HEK293 (cell line): ENCODE measurements at regions not wholly inside any gene's neighbourhood (a gene's known extent, or its start where the extent isn't known, plus 50 kb on each side); places are given as distances from the start of the nearest gene placed in this dataset.

Experiments used
- CTCF ChIA-PET: fragments of 350-600 bp; formaldehyde crosslinking; extraction: SDS; loops from one replicate; lab custom pipeline; 2021; ENCODE audit warnings: antibody characterized with exemption; lab: Yijun Ruan, JAX
- POLR2A ChIA-PET: fragments of 300-600 bp; formaldehyde crosslinking; extraction: SDS; loops from one replicate; lab custom pipeline; 2020; ENCODE audit warnings: antibody characterized with exemption, inconsistent platforms; lab: Yijun Ruan, JAX
- H3K27ac ChIP-seq: fragments of 200-500 bp; sonication (Bioruptor generic); 2 replicates; pipeline ENCODE4 v1.5.1; 2014; ENCODE audit warnings: low read depth, low read length, control low read depth, inconsistent platforms; ENCODE audit errors: extremely low read depth
- H3K36me3 ChIP-seq, 2 experiments: fragments of 200-500 bp in 1 of 2; sonication (Bioruptor generic) in 1 of 2; 1 replicate in 1 of 2; 2 replicates in 1 of 2; pipeline ENCODE4 v1.5.1; 2014 to 2017; ENCODE audit warnings: inconsistent platforms in 2 of 2, low read length in 2 of 2; ENCODE audit not compliant: control insufficient read depth in 2 of 2, insufficient read depth in 1 of 2
- H3K4me1 ChIP-seq: fragments of 200-500 bp; sonication (Bioruptor generic); 2 replicates; pipeline ENCODE4 v1.5.1; 2014; ENCODE audit warnings: mild to moderate bottlenecking, low read length, inconsistent platforms; ENCODE audit not compliant: control insufficient read depth, insufficient read depth
- H3K4me3 ChIP-seq: 2 replicates; pipeline ENCODE4 v1.5.1; 2011; ENCODE audit warnings: low read depth, mild to moderate bottlenecking, control low read depth, low read length, moderate library complexity
- H3K9me3 ChIP-seq: fragments of 200-500 bp; sonication (Bioruptor generic); 2 replicates; pipeline ENCODE4 v1.5.1; 2014; ENCODE audit warnings: low read depth, low read length, inconsistent platforms; ENCODE audit not compliant: control insufficient read depth, insufficient read depth
- ATF2 ChIP-seq: fragments of 450-650 bp; formaldehyde crosslinking; IDR thresholded peaks from 2 replicates; pipeline ENCODE4 v1.5.1; 2016; ENCODE audit warnings: missing biosample characterization, missing genetic modification characterization, low read depth
- BCL11A ChIP-seq: fragments of 450-650 bp; formaldehyde crosslinking; IDR thresholded peaks from 2 replicates; pipeline ENCODE4 v1.5.1; 2016; ENCODE audit warnings: low read depth, missing biosample characterization, missing genetic modification characterization
- BCL6B ChIP-seq: fragments of 450-650 bp; formaldehyde crosslinking; IDR thresholded peaks from 2 replicates; pipeline ENCODE4 v1.5.1; 2017; ENCODE audit warnings: missing biosample characterization, missing genetic modification characterization
- CTCF ChIP-seq: fragments of 450-650 bp; formaldehyde crosslinking; IDR thresholded peaks from 2 replicates; pipeline ENCODE4 v1.5.1; 2016; ENCODE audit warnings: missing biosample characterization, missing genetic modification characterization
- EGR2 ChIP-seq: fragments of 450-650 bp; formaldehyde crosslinking; IDR thresholded peaks from 2 replicates; pipeline ENCODE4 v1.5.1; 2016; ENCODE audit warnings: low read depth, missing biosample characterization, missing genetic modification characterization
- GLI2 ChIP-seq: fragments of 450-650 bp; formaldehyde crosslinking; IDR thresholded peaks from 2 replicates; pipeline ENCODE4; 2017; ENCODE audit warnings: missing biosample characterization, missing genetic modification characterization, low read depth, borderline replicate concordance
- HOXC10 ChIP-seq: sonication (generic); formaldehyde crosslinking; IDR thresholded peaks from 2 replicates; pipeline ENCODE4 v1.8.1; 2023; ENCODE audit warnings: mild to moderate bottlenecking, missing genetic modification reagents
- KLF1 ChIP-seq: fragments of 450-650 bp; formaldehyde crosslinking; IDR thresholded peaks from 2 replicates; pipeline ENCODE4 v1.5.1; 2016; ENCODE audit warnings: missing biosample characterization, missing genetic modification characterization
- KLF16 ChIP-seq: fragments of 450-650 bp; formaldehyde crosslinking; IDR thresholded peaks from 2 replicates; pipeline ENCODE4 v1.5.1; 2017; ENCODE audit warnings: missing biosample characterization, missing genetic modification characterization
- REPIN1 ChIP-seq: fragments of 450-650 bp; formaldehyde crosslinking; IDR thresholded peaks from 2 replicates; pipeline ENCODE4 v1.5.1; 2017; ENCODE audit warnings: missing biosample characterization, missing genetic modification characterization, low read depth
- SCRT2 ChIP-seq: fragments of 450-650 bp; formaldehyde crosslinking; IDR thresholded peaks from 2 replicates; pipeline ENCODE4 v1.5.1; 2016; ENCODE audit warnings: missing biosample characterization, missing genetic modification characterization
- ZBTB10 ChIP-seq: fragments of 450-650 bp; formaldehyde crosslinking; IDR thresholded peaks from 2 replicates; pipeline ENCODE4 v1.5.1; 2016; ENCODE audit warnings: missing biosample characterization, missing genetic modification characterization
- ZBTB26 ChIP-seq: fragments of 450-650 bp; formaldehyde crosslinking; optimal IDR thresholded peaks from 2 replicates; pipeline ENCODE3; 2016; ENCODE audit warnings: missing biosample characterization, mild to moderate bottlenecking, missing genetic modification characterization
- ZFP37 ChIP-seq: fragments of 450-650 bp; formaldehyde crosslinking; IDR thresholded peaks from 2 replicates; pipeline ENCODE4 v1.5.1; 2016; ENCODE audit warnings: missing biosample characterization, missing genetic modification characterization
- ZFP41 ChIP-seq: fragments of 450-650 bp; formaldehyde crosslinking; IDR thresholded peaks from 2 replicates; pipeline ENCODE4 v1.5.1; 2016; ENCODE audit warnings: missing biosample characterization, missing genetic modification characterization, borderline replicate concordance
- ZNF157 ChIP-seq: fragments of 450-650 bp; formaldehyde crosslinking; IDR thresholded peaks from 2 replicates; pipeline ENCODE4 v1.5.1; 2016; ENCODE audit warnings: missing biosample characterization, missing genetic modification characterization
- ZNF169 ChIP-seq: fragments of 450-650 bp; formaldehyde crosslinking; IDR thresholded peaks from 2 replicates; pipeline ENCODE4 v1.5.1; 2016; ENCODE audit warnings: missing biosample characterization, missing genetic modification characterization
- ZNF248 ChIP-seq: fragments of 450-650 bp; formaldehyde crosslinking; IDR thresholded peaks from 2 replicates; pipeline ENCODE4 v1.5.1; 2017; ENCODE audit warnings: missing biosample characterization, missing genetic modification characterization
- ZNF311 ChIP-seq: fragments of 450-650 bp; formaldehyde crosslinking; IDR thresholded peaks from 2 replicates; pipeline ENCODE4 v1.5.1; 2017; ENCODE audit warnings: missing biosample characterization, missing genetic modification characterization, borderline replicate concordance
- ZNF341 ChIP-seq: fragments of 450-650 bp; formaldehyde crosslinking; IDR thresholded peaks from 2 replicates; pipeline ENCODE4; 2016; ENCODE audit warnings: low read depth, missing biosample characterization, missing genetic modification characterization
- ZNF501 ChIP-seq: fragments of 450-650 bp; formaldehyde crosslinking; IDR thresholded peaks from 2 replicates; pipeline ENCODE4 v1.5.1; 2016; ENCODE audit warnings: missing biosample characterization, missing genetic modification characterization
- ZNF580 ChIP-seq: fragments of 450-650 bp; formaldehyde crosslinking; IDR thresholded peaks from 2 replicates; pipeline ENCODE4 v1.5.1; 2016; ENCODE audit warnings: missing biosample characterization, missing genetic modification characterization
- ZNF585B ChIP-seq: fragments of 450-650 bp; formaldehyde crosslinking; IDR thresholded peaks from 2 replicates; pipeline ENCODE4 v1.5.1; 2016; ENCODE audit warnings: missing biosample characterization, missing genetic modification characterization
- ZNF623 ChIP-seq: fragments of 450-650 bp; formaldehyde crosslinking; IDR thresholded peaks from 2 replicates; pipeline ENCODE4 v1.5.1; 2016; ENCODE audit warnings: missing biosample characterization, missing genetic modification characterization
- ZNF654 ChIP-seq: fragments of 450-650 bp; formaldehyde crosslinking; IDR thresholded peaks from 2 replicates; pipeline ENCODE4 v1.5.1; 2016; ENCODE audit warnings: low read depth, missing biosample characterization, missing genetic modification characterization
- ZNF792 ChIP-seq: fragments of 450-650 bp; formaldehyde crosslinking; IDR thresholded peaks from 2 replicates; pipeline ENCODE4 v1.5.1; 2016; ENCODE audit warnings: missing biosample characterization, missing genetic modification characterization

- Histone ChIP-seq H3K36me3 (no peaks in the 10 kb centered on the region), H3K27ac (no peak overlapping the region), H3K9me3 (no peaks in the 10 kb centered on the region), H3K4me3 (no peak overlapping the region), H3K4me1 (no peaks in the 10 kb centered on the region)
- no peak for TF ChIP-seq KLF1 (tag by site-specific recombination)
- no peak for TF ChIP-seq HOXC10
- TF ChIP-seq BCL11A = no peak
- TF ChIP-seq ZNF623 (tag by site-specific recombination) = peak; percentile 99
- TF ChIP-seq ZNF654 = no peak
- 0 out of 2 replicates have a peak, but pooled peaks have one; percentile 16 for TF ChIP-seq EGR2
- peak; percentile 30; the same call in 1 of the 2 replicates for TF ChIP-seq CTCF (tag by site-specific recombination)
- no peak for TF ChIP-seq ATF2 (tag by site-specific recombination)
- peak; percentile 79; the same call in 1 of the 2 replicates for TF ChIP-seq ZNF580 (tag by site-specific recombination)
- no peak for TF ChIP-seq GLI2 (tag by site-specific recombination)
- no peak for TF ChIP-seq ZNF157 (tag by site-specific recombination)
- TF ChIP-seq REPIN1 = no peak
- CTCF ChIA-PET = interaction anchor here (0.6 to 3.7 kb wide), 11 partner anchors 8 to 183 kb away, joined by 3 to 20 read pairs (median 3); partner anchors contain the start of gene VEGFA
- POLR2A ChIA-PET = interaction anchor here (0.5 kb wide), 1 partner anchor 609 kb away, joined by 3 read pairs; no protein-coding TSS in a partner anchor
Observed at GRCh38 chr6:43952746-43953145, 174.5 kb downstream of the MRPL14 start.

GRCh38 chr6:43951756-43952675 is 175.2 kb downstream of the MRPL14 start:
- Histone ChIP-seq H3K4me1 (no peaks in the 10 kb centered on the region), H3K9me3 (no peaks in the 10 kb centered on the region), H3K27ac (no peak overlapping the region), H3K4me3 (no peak overlapping the region), H3K36me3 (no peaks in the 10 kb centered on the region)
- ChIA-PET POLR2A (no interaction called here), CTCF (interaction anchor here (0.6 to 3.7 kb wide), 16 partner anchors 9 to 186 kb away, joined by 3 to 20 read pairs (median 3); partner anchors contain the start of gene VEGFA)
- TF ChIP-seq ZNF501 (tag by site-specific recombination) (no peak), ZNF341 (tag by site-specific recombination) (no peak), ZNF169 (no peak), BCL6B (no peak), ZNF311 (tag by site-specific recombination) (no peak), ZBTB26 (no peak), ZFP41 (tag by site-specific recombination) (no peak), ZNF157 (tag by site-specific recombination) (no peak), ZNF585B (tag by site-specific recombination) (no peak), SCRT2 (tag by site-specific recombination) (no peak), ZNF792 (tag by site-specific recombination) (no peak), ZFP37 (tag by site-specific recombination) (no peak), ZNF248 (tag by site-specific recombination) (no peak), ZBTB10 (tag by site-specific recombination) (no peak), KLF1 (tag by site-specific recombination) (peak; percentile 86), KLF16 (tag by site-specific recombination) (0 out of 2 replicates have a peak, but pooled peaks have one; percentile 12)
